ENCODE measurements at regions not wholly inside any gene's neighbourhood (a gene's known extent, or its start where the extent isn't known, plus 50 kb on each side); places are given as distances from the start of the nearest gene placed in this dataset.
"Not testable (repeated sequence)": the region's sequence is repeated elsewhere in the genome, so short reads cannot be mapped to it uniquely, and the experiment has no call there.

- TF ChIP-seq, protein P1, sequence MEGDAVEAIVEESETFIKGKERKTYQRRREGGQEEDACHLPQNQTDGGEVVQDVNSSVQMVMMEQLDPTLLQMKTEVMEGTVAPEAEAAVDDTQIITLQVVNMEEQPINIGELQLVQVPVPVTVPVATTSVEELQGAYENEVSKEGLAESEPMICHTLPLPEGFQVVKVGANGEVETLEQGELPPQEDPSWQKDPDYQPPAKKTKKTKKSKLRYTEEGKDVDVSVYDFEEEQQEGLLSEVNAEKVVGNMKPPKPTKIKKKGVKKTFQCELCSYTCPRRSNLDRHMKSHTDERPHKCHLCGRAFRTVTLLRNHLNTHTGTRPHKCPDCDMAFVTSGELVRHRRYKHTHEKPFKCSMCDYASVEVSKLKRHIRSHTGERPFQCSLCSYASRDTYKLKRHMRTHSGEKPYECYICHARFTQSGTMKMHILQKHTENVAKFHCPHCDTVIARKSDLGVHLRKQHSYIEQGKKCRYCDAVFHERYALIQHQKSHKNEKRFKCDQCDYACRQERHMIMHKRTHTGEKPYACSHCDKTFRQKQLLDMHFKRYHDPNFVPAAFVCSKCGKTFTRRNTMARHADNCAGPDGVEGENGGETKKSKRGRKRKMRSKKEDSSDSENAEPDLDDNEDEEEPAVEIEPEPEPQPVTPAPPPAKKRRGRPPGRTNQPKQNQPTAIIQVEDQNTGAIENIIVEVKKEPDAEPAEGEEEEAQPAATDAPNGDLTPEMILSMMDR (IDR thresholded peaks at IDR 0.05; ENCODE audit: extremely low read depth, missing control alignments): no peak
- DNase-seq (ENCODE audit: low spot score): no peak
Measured at GRCh38 chr22:49517211-49517610, 310.5 kb downstream of the BRD1 start.

DNA sequence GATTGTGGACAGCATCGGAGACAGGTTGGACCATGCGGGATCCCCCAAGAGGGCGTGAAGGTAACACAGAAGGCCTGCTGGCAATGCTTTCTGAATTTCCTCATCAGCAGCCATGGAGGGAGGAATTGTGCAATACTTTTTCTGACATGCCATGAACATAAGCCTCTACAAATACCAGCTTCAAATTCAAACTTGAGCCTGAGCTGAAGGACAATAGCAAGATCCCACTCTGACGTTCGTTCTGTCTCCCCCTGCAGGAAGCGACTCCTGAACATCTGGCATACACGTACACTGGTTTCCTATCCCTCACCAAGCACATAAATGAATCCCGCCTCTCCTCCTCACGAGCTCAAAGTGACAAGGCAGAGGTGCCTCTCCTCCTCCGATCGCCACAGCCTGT lies 312.2 kb downstream of the BRD1 start:
- TF ChIP-seq, protein P1 (IDR thresholded peaks at IDR 0.05; ENCODE audit: extremely low read depth, missing control alignments): no peak
- DNase-seq (ENCODE audit: low spot score): no peak

- no peak for DNase-seq (ENCODE audit: low spot score)
- TF ChIP-seq, protein P1 (IDR thresholded peaks at IDR 0.05; ENCODE audit: extremely low read depth, missing control alignments): no peak
Measured at GRCh38 chr22:49514641-49515040, 313.0 kb downstream of the BRD1 start.

DNA sequence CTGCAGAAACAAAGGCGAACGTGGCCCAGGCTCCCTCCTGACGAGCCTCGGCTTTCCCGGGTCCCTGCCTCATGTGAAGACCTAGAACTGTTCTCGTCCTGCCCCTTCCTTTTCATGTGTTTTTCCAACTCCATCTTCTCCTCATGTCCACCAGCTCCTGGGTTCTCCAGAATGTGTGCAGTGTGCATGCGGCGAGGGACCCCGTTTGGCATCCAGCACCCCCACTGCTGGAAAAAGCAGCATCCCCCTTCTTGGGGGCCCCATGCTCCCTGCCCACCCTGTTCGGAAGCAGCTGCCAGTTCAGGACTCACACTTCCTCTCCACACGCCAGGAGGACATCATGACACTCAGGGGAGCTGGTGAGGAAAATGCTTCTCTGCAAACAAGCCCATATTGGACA lies 313.5 kb downstream of the BRD1 start:
- TF ChIP-seq, protein P1 (IDR thresholded peaks at IDR 0.05; ENCODE audit: extremely low read depth, missing control alignments): no peak
- no peak for DNase-seq (ENCODE audit: low spot score)

GRCh38 chr22:49513358-49513851 lies 314.3 kb downstream of the BRD1 start:
- no peak for DNase-seq (ENCODE audit: low spot score)
- TF ChIP-seq, protein P1 (IDR thresholded peaks at IDR 0.05; ENCODE audit: extremely low read depth, missing control alignments): no peak

GRCh38 chr22:49512487-49513165 lies 315.0 kb downstream of the BRD1 start:
- TF ChIP-seq, protein P1 (IDR thresholded peaks at IDR 0.05; ENCODE audit: extremely low read depth, missing control alignments): no peak
- no peak for DNase-seq (ENCODE audit: low spot score)

- not testable (repeated sequence) for DNase-seq (ENCODE audit: low spot score)
Measured at GRCh38 chr22:49511393-49512189, 316.1 kb downstream of the BRD1 start.

Measured in GM20000 (cell line).